CD4-positive, alpha-beta T cell treated with Interleukin-15 for 4 hours (primary cell): ENCODE measurements at regions not wholly inside any gene's neighbourhood (a gene's known extent, or its start where the extent isn't known, plus 50 kb on each side); places are given as distances from the start of the nearest gene placed in this dataset.

Experiments
- DNase-seq: peaks from one replicate; pipeline ENCODE4 v3.0.0-alpha.2; 2020; ENCODE audit warnings: low spot score

DNA sequence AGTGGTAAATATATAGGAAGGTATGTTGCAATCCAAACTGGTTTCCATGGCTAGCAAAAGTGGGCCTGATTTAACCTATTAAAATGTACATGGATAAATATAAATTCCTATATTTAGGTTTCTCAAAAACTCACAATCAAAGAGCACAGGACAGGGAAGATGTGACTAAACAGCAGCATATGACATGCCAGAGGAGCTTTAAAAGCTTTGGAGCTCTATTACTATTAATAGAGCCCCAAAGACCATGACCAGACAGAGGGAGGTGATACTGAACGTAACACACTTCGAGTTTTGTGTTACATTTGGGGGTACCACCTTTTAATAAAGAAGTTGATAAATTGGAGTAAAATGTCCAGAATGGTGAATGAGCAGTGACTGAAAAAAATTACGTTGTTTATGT is 179.5 kb upstream of the SLC14A2 start:
- DNase-seq, result no peak

DNA sequence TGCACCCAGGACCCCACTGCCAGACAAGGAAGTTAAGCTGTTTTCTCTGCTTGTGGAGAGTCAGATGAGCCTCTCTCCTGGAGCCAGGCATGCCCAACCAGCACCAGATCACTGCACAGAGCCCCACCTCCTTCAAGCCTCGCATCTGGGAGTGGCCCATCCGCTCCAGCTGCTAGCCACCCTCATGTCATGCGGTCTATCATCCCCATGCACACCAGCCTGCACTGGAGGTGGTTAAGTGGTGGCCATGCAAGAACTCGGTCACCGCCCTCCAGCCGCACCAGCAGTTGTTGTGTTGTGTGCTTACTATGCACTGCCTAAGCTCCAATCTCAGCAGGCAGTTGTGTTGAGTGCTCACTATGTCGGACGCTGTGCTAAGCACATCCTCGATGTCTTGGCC is 177.9 kb upstream of the SLC14A2 start:
- DNase-seq, result no peak

DNA sequence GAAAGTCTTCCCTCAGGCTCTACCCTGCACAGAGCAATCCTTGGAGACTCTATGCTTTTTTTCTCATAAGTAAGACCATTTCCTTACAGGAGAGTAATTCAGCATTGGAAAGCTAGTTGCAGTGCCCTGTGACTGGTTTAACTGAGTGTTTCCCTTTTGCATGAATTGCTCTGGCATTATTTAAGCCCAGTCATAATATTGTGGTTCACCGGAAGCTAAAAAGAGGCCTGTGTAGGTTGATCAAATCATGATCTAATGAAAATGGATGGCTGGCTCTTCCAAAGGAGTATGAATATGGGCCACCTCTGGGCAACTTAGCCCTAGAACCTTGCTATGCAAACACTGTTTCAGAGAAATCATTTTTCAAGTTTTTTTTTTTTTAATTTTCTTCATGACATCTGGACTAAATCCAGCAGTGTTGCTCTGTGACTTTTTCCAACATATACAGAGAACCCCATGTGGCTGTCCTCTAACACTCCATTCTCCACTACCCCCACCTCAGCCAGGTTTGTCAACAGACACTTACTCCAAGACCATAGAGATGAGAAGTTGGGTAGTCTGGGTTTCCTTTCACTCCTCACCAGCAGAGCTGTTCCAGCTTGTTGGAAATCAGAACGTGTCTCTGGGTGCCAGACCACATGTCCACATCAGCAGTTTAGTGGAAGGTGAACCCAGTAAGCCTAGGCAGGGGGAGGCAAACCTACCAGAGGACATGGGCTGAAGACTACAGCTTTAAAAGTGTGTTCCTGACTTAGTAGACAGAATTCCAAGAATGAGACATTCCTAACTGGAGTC is 175.2 kb upstream of the SLC14A2 start:
- no peak for DNase-seq

DNA sequence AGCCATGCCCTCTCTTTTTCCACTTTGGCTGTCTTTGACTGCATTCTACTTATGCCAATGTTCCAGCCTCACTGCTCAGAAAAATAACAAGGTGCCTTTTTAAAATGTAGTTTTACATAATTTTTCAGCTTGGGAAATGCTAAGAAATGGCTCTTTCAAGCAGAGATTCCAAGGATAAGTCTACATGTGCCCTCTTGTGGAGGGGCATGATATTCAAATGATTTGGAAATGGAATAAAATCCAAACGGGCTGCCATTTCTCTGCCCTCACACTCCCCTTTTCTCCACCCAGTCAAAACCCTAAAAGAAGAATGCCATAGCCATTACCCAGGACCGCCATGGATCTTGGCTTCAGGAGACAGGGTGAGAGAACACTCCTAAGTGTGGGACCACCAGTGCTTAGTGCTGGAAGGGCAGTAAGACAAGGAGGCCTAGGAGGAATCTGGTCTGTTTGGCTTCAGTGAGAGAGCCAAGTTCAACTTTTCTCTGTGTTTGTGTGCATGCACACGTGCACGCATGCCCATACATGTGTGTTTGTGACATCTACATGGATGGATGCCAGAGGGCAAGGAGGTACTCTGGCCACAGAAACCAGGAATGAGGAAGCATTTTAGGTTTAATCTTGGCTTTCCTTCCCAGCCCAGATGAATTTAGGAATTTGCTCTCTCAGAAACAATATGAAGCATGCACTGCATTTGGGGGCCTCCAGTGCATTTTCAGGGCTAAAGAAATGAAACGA is 174.0 kb upstream of the SLC14A2 start:
- DNase-seq, result no peak

DNA sequence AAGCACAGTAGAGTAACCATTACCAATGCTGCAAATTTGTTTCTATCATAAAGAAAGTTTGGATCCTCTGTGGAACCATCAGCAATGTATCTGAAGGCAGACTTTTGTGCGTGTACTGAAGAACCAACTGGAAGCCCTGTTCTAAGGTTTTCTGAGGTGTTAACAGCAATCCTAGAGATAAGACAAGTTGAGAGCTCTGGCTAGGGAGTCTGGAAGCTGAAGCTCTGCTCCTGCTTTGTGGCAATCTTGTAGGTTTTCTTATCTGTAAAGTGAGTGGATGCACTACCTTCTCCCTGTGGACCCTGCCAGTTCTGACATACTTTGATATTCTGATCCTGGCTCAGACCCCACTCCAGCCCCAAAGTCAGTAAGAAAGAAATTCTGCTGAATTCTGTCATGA is 171.2 kb upstream of the SLC14A2 start:
- no peak for DNase-seq

DNA sequence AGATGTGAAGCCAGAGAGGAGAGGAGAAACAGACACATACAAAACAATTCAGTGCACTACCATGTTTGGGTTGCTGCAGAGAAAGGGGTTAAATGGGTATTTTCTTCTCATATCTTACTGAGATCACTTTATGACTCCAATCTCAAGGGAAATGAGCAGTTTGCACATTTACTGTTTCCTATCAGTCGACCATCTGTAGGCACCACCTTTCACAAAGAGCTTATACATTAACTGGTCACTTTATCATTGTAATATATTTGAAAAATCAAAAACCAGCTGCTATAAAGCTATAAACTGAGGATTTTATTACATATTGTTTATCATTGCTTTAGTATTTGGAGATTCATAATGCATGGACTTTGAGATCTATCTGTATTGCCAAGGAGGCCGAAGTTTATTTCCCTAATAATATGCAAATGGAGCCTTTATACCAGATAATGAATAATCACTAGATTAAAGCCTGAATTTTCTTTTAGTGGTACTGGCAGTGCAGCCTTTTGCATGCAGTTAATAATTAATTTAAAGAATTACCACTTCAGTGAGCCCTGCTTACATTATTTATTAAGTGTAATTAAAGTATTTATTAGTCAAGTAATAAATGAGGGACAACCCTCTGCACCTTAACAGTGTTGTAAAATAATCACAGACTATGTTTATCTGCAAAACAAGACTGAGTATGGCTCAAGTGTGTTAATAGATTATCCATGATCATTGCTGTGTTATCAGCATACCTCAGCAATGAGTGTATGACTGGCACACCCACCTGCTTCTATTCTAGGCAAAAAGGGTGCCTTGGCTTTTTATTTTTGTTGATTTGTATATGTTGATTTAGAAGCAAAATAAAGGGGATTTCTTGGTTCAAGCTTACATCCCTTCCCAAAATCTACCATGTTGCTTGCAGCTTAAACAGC is 167.7 kb upstream of the SLC14A2 start:
- DNase-seq, result no peak

DNA sequence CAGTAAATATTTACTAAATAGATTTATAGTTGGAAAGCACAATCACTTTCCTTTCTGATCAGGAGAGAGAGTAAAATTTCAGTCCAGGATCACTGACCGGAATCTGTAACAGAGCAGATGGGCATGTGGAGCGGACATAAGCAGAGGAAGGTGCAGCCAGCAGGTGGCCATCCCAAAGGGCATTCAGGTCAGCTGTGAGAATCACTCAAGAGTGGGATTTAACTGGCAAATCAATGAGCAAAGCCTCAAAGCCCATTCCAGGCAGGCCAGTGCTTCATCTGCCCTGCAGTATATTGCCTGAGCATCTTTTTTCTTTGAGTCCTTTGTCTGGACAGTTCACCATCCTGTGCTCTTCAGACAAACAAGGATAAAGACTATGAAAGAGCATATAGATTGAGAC is 166.4 kb upstream of the SLC14A2 start:
- no peak for DNase-seq

DNA sequence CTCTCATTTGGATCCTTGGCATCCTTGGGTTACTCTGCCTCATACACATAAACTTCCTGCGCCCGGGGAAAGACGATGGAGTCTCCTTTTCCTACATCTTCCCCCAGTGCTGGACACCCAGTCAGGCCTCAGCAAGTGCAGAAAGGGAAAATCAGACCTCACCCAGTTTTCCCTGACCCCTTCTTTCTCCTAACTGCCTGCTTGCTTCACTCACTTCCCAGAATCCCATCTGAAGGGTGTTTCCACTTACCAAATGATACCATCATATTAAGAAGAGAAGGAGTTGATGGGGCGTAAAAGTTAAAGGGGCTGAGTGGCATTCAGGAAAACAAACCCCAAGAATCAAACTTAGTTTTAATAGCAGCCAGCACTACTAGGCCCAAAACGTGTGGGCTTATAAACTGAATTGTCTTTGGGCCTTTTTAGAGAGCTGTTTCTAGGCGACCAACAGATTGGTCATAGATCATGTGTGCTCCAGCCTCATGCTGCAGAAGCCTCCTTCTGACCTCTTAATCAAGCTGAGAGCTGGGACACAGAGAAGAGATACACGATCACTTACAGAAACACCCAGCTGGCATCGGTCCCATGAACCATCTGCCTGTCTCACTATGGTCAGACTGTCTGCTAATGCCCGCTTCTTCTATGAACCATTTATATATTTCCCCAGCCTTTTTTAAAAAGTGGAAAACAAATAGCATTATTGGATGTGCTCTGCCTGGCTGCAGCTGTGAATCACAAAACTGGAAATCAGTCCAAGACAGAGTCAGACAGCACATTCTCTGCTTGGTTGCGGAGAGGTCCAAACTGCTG is 165.7 kb upstream of the SLC14A2 start:
- no peak for DNase-seq

DNA sequence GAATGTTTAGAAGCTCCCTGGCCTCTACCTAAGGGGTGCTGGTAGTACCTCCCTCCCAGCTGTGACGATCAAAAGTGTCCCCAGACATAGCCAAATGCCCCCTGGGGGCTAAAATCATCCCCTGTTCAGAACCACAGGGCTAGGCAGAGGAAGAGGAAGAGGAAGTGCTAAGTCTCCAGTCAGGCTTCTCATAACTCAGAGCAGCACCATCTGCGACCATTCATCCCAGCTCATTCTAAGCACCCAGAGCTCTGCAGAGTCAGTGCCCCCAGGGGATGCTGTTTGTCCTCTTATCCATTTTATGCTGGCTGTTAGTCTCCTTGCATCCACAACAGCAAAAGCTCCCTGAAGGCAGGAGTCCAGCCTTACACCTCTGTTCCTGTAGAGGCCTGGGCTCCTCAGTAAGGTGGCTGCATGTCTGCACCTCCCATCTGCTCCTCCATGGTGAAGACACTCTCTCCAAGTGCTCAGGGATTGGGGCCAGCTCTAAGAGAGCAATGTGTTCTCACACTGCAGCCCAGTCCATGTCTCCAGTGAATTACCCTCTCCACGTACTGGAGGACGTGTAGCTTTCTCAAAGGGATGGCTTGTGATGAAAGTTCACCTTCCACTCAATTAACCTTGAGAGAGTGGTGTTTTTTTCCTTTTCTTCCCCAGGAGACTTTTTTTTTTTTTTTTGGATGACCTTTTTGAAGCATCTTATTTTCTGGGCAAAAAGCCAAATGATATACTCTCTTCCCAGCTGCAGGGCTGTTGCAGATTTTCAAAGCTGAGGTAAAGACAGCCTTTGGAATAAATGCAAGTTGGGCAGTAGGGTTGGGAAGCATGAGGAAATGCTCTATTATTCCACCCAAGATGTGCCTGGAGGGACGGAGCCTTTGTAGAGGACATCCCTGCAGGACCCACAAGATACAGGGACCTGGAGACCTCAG is 158.9 kb upstream of the SLC14A2 start:
- no peak for DNase-seq

DNA sequence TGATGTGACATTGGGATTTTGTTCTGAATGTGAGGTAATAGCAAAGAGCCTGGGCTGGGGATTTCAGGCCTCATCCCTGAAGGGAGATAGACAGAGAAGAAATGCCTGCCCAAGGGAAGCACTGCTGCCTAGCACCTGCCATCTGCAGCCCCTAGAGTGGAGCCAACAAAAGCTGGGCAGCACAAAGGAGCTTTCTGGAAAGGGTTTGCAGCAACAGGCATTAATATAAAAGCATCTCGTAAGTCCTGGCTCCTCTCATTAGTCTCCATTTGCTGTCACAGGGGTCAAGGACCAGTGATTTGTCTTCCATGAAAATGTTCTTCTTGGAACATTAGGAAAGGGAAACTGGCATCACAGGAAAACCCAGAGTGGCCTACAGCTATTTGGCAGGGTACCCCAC is 157.2 kb upstream of the SLC14A2 start:
- DNase-seq, result no peak

DNA sequence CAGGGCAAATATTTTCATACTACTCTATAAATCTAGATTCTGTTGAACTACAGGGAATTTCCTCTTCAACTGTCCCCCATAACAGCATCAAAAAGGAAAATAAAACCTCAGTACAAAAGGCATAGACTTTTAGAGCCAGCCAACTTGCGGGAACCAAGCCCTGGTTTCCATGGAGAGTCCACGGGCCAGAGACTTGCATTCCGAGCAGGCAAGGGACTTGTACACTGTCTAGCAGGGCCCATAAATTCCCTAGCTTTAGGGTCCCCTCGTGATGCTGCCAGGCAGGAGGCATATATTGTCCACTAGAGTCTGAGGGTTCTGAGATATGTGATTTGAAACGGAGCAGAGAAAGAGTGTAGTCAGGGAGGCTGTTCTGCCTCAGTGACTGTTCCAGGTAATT is 153.1 kb upstream of the SLC14A2 start:
- DNase-seq, result no peak

DNA sequence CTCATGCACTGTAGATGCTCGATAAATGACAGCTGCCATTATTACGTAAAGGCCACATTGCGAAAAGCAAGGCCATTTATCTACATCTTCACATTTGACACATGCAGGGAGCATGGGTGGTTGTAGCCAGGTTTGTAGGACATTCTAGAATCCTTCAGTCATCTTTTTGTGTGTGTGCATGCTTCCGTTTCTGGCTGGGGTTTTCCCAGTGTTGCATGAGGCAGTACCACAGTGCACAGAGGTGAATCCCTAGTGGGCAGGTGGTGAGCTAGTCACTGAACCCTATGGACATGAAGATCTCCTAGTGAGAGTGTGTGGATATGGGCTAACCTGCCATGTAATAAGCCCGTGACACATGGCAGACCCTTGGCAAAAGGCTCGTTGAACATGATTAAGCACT is 151.8 kb upstream of the SLC14A2 start:
- no peak for DNase-seq

DNA sequence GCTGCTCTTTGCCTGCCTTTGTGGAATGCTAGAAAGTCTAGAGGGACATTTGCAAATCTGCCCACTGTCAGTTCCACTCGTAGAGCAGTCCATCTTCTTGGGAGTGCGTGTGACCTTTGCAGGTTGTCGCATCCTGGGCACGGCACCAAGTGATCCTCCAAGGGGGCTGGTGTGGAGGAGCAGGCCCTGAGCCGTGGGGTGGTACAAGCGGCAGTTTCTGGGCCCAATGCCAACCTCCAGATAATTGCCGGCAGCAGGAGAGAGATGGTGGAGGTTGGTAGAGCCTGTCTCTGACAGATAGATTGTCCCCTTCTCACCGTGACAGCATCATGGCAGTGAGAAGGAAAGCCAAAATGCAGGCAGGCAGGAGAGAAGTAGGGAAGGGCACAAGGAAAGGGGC is 150.7 kb upstream of the SLC14A2 start:
- DNase-seq, result no peak

DNA sequence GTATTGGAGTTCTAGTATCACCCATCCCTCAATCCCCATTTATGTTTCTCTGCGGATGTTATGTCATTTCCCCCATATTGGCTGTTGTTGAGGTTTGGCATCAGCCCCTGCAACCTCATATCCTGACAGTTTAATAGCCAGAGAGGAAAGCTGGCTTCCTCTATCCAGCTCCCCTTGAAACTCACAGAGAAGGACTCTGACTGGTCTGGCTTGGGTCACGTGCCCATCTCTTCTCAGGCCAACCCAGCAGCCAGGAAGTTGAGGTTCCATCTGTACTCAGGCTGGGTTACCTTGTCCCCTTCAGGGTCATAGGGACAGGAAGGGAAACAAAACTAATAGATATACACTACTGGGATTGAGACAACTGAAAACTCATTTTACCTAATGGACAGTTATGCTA is 148.0 kb upstream of the SLC14A2 start:
- no peak for DNase-seq

DNA sequence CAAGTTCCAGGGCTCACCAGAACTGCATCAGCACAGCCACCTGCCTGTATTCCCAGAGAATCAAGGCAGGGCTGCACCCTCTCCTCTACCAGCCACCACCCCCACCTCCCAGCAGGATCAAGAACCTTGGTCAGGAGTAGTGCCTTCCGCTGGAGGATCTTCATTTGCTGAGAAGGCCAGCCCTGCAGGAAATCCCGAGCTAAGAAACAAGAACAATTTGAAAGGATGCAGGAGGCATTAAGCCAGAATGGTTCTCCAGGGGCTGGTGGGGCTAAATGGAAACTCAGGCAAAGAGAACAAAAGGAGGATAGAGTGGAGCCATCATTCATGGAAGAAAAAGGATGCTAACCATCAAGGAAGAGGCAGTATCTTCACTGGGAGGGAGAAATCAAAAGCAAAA is 147.3 kb upstream of the SLC14A2 start:
- no peak for DNase-seq

DNA sequence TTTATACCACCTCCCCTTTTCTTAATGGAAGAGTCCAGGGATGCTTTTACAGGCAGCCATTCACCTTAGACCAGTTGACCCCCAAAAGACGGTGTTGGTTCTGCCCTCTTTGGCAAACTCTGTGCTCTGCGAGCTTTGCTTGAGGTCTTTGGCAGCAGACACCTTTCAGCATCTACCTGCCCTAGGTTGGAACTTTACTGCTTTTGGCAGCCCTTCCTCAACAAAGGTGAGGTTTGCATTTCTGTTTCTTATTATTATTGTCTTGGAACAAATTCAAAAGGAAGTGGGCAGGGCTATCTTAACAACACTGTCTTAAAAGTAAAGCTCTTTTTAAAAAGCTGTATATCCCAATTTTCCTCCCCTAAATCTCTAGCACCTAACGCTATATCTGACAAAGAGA is 136.4 kb upstream of the SLC14A2 start:
- DNase-seq, result no peak

DNA sequence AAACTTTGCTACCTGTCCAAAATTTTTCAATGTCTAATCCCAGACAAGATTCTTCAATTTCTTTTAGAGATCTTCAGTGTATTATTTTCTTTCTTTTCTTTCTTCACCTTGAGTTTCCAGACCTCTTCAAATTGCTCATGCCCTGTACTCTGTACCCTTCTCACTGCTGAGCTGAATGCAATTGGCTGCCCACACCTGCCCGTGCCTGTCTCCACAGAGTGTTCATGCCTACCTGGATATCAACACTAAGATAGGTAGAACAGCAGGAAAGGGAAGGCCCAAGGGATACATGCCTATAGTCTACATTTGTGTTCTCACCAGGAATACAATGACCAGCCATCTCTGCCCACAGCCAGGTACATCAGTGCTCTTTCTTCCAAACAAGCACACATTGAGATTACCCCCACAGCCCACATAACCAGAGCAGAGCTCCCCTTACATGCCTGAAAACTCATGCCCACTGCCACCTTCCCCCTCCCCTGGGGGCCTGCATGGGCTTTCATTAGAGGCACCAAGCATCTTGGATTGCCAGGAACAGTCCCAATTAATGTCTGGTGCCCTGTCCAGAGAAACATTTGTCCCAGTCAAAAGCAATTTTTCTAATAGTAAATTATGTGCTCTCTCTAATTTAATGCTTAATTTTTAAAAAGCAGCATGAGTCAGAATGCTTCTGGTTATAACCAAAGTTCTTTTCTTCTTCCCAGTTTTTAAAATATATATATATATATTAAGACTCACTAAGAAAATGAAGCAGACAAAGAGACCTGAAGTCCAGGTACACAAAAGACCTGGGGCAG is 134.9 kb upstream of the SLC14A2 start:
- no peak for DNase-seq

DNA sequence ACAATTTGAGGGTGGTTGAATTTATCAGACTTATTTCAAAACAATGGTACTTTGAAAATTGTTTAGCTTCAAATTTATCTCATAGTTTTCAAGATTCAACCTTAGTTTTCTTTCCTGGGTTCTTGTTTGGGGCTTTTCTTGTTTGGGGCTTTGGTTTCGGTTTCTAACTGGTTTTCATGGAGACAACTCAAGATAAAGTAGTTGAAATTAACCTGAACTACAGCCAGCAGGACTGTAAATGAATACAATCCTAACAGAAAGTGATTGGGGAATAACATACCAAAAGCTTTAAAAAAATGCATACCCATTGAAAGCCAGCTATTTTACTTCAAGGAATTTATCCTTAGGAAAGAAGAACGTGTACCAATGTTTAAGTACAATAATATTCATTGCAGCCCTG is 133.5 kb upstream of the SLC14A2 start:
- DNase-seq, result no peak

DNA sequence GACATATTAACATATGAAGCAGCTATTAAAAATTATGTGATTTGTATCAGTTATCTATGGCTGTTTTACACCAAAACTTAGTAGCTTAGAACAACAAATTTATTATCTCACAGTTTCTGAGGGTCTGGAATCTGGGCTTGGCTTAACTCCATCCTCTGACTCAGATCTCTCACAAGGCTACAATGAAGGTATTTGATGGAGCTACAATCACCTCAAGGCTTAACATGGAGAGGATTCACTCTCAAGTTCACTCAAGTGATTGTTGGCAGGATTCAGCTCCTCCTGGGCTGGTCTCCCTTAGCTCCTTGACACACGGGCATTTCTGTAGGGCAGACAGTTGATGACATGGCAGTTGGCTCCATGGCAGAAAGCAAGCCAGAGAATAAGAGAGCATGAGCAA is 133.0 kb upstream of the SLC14A2 start:
- DNase-seq, result no peak

DNA sequence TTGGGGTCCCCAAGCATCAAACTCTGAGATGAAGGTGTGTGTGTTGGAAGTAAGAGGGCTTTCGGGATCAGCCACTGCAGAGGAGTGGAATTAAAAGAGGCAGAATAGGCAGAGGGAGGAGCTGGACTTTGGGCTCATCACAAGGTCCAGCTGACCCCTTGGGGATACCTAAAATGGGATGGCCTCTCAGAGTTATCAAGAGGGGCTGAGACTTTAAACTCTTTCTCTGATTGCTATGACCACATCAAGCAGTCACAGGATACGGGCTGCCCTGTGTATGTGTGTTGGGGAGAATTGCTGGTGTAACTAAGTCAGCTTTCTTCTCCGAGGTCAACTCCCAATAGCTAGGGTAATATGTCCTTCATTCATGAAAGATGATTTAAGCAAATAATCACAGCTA is 127.7 kb upstream of the SLC14A2 start:
- DNase-seq, result no peak
